NCI-H1105 treated with DMSO at 0.1 percent for 48 hours (cell line): ENCODE measurements at regions not wholly inside any gene's neighbourhood (a gene's known extent, or its start where the extent isn't known, plus 50 kb on each side); places are given as distances from the start of the nearest gene placed in this dataset.
"Not testable (repeated sequence)": the region's sequence is repeated elsewhere in the genome, so short reads cannot be mapped to it uniquely, and the experiment has no call there.

ENCODE experiments used
- DNase-seq: peaks from one replicate; lab custom pipeline; 2025; lab: John Stamatoyannopoulos, UW

DNA sequence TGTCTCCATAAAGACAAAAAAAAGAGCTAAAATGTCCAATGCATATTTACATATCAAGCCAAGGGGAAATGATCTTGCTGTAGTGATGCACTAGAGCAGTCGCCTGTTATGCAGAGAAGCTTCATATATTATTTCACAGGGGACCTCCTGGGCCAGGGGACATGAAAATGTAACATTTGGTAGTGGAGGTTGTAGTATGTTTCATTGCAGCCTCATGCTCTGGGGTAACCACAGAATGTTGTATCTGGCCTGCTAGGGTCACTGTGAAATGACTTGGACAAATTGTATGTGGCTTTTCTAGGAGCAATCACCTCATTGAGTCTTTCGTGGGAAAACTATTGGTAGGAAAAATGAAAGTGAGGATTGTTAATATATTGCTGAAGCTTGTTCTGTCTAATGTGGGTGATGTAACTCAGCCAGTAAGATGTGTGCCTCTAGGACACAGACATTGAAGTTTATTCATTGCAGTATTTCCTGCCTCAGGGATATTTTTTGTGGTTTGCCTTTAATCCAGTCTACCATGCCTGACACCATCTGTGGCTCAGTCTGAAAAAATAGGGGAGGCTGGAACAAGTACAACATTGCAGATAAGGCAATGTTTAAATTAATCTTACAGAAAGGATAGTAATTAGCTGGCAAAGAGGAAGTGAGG, 430.8 kb upstream of the TNC start:
- no peak for DNase-seq

- DNase-seq = no peak
Observed at GRCh38 chr9:115551396-115551795, 433.4 kb upstream of the TNC start.

DNA sequence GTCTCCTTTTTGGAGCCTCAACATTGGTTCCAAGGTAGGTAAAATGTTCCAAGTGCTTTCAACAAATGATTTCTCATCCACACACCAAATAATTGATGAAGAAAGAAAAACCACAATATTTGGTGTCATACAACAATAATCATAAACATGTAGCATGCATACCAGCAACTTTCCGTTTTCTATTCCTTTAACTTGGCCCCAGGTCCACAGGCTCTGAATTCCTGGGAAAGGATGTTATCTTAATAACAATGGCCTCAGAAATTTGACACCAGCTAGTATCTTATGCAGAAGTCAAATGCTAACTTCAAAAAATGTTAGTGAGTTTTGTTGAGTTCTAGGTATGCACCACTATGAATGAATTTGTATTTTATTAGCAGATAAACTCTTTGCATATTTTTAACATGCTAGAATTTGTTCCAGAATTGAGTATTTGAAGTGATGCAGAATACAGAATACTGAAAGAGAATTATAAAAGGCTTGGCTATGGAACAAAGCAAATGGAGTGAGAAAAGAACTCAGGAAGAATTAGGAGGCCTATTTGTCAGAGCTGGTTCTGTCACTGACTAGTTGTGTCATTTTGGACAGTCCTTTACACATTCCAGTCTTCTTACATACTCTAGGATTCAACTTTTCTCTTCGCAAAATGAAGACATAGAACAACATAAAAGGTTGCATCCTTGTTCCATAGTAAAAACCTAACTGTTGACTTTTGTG, 435.3 kb upstream of the TNC start:
- no peak for DNase-seq

DNA sequence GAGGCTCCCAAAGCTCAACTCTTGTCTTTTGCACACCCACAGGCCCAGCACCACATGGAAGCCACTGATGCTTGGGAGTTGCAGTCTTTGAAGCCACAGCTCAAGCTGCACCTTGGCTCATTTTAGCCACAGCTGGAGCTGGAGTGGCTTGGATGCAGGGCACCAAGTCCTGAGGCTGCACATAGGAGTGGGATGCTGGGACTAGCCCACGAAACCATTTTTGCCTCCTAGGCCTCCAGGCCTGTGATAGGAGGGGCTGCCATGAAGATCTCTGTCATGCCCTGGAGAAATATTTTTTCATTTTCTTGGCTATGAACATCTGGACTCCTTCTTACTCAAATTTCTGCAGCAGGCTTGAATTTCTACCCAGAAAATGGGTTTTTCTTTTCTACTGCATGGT, 438.5 kb upstream of the TNC start:
- no peak for DNase-seq

GRCh38 chr9:115575147-115575546, 457.2 kb upstream of the TNC start:
- DNase-seq = no peak

DNA sequence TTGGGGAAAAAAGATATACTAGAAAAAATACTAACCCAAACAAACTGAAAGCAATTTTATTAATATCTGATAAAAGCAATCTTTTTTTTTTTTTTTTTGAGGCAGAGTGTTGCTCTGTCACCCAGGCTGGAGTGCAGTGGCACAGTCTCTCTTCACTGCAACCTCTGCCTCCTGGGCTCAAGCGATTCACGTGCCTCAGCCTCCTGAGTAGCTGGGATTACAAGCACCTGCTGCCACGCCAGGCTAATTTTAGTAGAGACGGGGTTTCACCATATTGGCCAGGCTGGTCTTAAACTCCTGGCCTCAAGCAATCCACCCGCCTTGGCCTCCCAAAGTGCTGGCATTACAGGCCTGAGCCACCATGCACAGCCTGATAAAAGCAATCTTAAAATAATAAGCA, 467.5 kb upstream of the TNC start:
- not testable (repeated sequence) for DNase-seq

GRCh38 chr9:115587310-115587709, 469.4 kb upstream of the TNC start:
- no peak for DNase-seq

- no peak for DNase-seq
Observed at GRCh38 chr9:115590011-115590410, 472.1 kb upstream of the TNC start.

DNA sequence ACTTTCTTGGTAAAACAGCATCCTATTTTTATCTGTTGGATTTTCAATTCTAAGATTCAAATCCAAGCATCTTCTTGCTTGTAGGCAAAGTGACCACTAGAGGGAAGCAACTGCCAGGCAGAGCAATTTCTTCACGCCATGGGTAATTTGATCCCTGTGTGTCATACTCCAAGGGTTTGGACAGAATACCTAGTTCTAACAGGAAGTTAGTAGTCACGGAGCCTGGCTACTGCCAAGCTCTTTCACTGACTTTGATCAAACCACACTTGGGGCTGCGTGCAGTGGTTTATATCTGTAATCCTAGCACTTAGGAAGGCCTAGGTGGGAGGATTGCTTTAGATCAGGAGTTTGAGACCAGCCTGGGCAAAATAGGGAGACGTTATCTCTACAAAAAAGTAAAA, 473.6 kb upstream of the TNC start:
- DNase-seq = peak; percentile 90

DNA sequence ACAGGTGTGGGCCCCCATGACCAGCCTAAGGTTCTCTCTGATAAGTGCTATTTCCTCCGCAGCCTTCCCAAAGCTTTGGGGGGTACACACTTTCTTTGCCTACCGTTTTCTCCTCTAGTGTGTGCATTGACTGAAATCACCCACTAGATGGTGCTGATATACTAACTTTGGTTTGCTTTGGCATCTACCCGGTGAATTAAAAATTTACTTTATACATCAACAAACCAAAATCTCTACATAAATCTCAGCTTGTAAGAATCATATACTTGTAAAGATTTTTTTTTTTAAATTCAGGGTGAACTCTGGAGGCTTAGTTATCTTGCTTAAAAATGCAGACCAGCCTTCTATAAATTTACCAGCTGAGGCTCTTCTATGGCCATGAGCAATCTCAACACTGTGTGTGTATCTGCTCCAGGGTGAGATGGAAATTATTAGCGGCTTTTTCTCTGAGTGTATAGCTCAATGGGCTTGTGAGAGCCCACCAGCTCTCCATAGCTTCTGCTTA, 475.7 kb upstream of the TNC start:
- DNase-seq = peak; percentile 45

- no peak for DNase-seq
Observed at GRCh38 chr9:115594557-115594956, 476.6 kb upstream of the TNC start.

GRCh38 chr9:115596021-115596745, 478.2 kb upstream of the TNC start:
- DNase-seq = peak; percentile 65

- DNase-seq = no peak
Observed at GRCh38 chr9:115596746-115597080, 478.8 kb upstream of the TNC start.

- DNase-seq = no peak
Observed at GRCh38 chr9:115597330-115597895, 479.5 kb upstream of the TNC start.

GRCh38 chr9:115598751-115599150, 480.8 kb upstream of the TNC start:
- no peak for DNase-seq

- no peak for DNase-seq
Observed at GRCh38 chr9:115599898-115600297, 481.9 kb upstream of the TNC start.

DNA sequence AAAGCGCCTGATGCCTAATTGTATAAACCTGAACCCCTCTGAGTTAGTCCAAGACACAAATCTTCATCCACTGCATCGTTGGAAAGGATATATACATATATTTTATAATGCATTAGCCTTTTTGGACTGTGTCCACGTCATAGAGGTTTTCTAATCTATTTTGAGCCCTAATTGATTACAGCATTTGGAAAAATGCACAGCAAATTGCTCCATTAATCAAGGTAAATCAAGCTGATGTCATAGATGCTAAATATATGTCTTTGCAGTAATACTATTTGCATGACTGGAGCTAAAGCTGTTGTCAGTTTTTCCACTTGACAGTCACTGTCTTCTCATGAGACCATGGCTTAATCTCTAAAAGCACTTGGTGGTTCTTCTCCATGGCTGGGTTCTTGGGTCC, 483.5 kb upstream of the TNC start:
- no peak for DNase-seq

- no peak for DNase-seq
Observed at GRCh38 chr9:115604831-115605483, 487.0 kb upstream of the TNC start.

DNA sequence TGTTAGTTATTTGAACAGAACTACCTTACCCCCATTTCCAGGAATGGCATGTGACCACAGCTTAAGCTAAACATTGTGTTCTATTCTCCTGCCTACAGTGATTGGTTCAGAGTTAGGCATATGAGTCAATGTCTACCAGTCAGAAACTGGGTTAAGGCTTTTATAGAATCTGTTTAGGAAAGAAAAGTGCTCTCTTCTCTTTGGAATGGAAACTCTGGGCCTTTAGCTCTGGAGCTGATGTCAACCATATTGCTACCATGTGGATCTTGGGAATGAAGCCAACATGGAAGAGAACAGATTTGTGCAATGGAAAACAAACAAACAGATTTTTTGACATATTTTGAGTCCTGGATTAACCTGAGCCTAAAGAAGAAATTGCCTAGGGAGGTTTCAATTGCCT, 488.9 kb upstream of the TNC start:
- no peak for DNase-seq

DNA sequence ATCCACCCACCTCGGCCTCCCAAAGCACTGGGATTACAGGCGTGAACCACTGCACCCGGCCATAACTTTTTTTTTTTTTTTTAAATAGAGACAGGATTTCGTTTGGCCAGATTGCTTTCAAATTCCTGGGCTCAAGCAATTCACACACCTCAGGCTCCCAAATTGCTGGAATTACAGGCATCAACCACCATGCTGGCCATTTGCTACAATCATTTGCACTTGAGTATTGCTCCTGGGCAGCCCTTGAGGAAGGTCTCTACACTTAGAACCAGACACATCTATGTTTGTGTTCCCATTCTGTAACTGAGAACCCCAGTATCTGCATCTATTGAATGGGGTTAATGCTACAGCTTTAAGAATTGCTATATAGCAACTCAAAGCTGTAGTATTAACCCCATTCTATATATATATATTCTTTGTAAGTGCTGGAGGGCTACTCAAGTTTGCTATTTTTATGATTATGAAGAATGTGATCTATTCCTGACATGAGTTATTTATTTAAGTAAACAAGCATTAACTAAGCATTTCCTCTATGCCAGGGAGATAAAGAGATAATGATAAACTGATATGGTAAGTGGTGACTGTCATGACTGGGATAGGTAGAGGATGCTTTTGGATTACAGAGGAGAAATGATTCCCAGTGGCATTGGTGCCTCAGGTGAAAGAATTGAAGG, 496.5 kb upstream of the TNC start:
- no peak for DNase-seq

GRCh38 chr9:115615000-115615401, 497.0 kb upstream of the TNC start:
- DNase-seq = no peak
